ENCODE measurements at regions not wholly inside any gene's neighbourhood (a gene's known extent, or its start where the extent isn't known, plus 50 kb on each side); places are given as distances from the start of the nearest gene placed in this dataset.
"Not testable (repeated sequence)": the region's sequence is repeated elsewhere in the genome, so short reads cannot be mapped to it uniquely, and the experiment has no call there.

DNA sequence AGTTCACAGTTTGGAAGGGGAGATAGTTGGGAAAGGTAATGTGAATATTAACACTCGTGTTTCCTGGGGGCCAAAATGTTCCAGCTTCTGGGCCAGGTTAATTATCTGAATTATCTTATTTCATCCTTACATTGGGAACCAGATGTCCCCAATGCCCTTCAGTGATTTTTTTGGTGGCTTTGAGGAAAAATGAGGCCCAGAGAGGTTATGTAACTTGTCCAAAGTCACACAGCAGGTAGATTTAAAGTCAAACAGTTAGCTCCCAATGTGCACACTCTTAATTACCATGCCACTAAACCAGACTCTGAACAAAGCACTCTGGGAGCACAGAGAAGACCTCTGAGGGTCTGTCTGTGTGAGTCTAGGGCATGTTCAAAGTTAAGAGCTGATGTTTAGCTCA, 259.9 kb upstream of the PLGLB2 start:
- not testable (repeated sequence) for DNase-seq (ENCODE audit: low read depth)

GRCh38 chr2:87488991-87489390, 258.9 kb upstream of the PLGLB2 start:
- DNase-seq (ENCODE audit: low read depth) = not testable (repeated sequence)

- not testable (repeated sequence) for DNase-seq (ENCODE audit: low read depth)
Observed at GRCh38 chr2:87494846-87495245, 253.0 kb upstream of the PLGLB2 start.

DNA sequence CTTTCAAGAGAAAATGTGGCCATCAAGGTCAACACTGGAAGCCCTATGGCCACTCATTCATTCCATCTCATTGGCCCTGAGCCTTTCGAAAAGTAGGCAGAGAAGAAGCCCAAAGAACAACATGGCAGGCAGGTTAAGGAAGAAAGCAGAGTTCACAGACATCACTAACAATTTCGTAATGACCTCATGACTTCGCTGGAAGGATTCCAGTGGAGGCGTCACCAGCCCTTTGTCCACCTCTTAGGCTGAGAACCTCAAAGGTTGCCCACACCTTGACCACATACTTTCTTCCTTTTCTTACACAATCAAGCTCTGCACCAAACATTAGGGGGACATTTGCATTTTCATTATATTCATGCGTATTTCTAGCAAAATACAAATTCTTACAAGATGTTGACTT, 252.4 kb upstream of the PLGLB2 start:
- not testable (repeated sequence) for DNase-seq (ENCODE audit: low read depth)

DNA sequence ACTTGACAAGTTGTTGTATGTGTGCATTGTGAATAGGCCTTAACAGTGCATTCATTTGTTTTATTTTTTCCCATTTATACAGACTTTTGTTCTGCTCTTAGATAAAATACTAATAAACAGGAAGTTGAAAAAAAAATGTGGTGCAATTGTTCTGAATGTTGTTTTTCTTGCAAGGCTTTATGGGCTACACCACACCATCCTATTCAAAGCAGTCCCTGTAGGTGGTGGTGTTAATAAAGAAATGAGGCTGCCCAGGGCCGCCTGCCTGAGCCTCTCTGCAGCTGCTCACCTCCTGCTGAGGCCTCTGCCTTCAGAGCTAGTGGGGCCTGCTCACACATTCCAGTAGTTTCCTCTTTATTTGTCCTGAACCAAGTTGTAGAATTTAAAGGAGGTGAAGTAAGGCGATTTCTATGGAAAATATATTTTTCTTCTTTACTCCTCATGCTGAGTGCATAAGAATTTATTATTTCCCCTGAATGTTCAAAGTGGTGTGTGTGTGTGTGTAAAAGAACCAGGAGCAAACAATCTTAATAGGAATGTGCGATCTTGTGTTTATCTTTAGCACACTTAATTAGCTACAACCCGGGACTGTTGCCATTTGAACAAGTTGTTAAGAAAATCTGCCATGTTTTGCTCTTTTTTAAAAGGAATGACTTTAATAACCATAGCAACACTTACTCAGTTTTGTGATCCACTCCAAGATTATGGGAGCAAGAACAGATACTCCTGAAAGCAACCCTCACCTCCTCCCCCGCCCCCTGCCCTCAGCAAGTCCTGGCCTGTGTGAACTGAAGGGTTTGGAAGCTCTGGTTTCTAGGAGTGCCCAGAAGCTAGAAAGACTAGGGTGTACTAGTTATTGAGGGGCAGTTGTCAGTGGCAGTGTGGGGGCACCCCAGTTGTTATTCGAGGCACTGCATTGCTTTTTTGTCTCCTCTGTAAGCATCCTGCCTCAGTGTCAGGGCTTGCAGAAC, 251.6 kb upstream of the PLGLB2 start:
- peak; percentile 88 for DNase-seq (ENCODE audit: low read depth)

GRCh38 chr2:87497135-87497534, 250.8 kb upstream of the PLGLB2 start:
- not testable (repeated sequence) for DNase-seq (ENCODE audit: low read depth)

- DNase-seq (ENCODE audit: low read depth) = not testable (repeated sequence)
Observed at GRCh38 chr2:87497700-87498099, 250.2 kb upstream of the PLGLB2 start.

DNA sequence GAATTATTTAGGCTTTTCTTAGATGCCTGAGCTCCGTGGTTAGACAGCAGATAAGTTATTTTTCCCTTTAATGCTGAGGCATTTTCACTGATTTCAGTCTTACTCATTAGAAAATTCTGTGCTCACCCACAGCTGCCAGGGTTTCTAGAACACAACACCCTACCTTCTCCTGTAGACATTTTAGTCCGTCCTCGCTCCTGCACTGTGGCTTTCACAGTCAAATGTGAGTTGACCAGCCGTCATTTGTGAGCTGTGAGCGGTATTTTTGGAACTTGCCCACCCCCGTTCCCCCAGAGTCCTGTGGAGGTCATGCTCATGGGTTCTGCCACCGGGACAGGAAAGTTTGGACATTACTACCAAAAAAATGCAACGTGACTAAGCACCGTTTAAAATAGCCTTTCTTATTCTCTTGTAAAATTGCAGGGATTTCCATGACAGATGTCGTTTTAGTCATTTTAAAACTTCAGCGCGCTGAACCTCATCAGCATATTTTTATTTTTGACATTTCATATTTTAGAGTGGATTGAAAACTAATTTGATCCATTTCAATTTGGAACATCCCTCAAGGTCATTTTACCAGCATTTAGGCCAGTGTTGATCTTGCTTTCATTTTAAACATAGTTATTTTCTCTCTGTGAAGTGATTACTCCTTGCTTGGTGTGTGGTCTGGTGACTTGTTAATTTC, 249.6 kb upstream of the PLGLB2 start:
- not testable (repeated sequence) for DNase-seq (ENCODE audit: low read depth)

- DNase-seq (ENCODE audit: low read depth) = not testable (repeated sequence)
Observed at GRCh38 chr2:87498854-87499238, 249.0 kb upstream of the PLGLB2 start.

GRCh38 chr2:87499860-87500259, 248.0 kb upstream of the PLGLB2 start:
- DNase-seq (ENCODE audit: low read depth) = peak; percentile 13

DNA sequence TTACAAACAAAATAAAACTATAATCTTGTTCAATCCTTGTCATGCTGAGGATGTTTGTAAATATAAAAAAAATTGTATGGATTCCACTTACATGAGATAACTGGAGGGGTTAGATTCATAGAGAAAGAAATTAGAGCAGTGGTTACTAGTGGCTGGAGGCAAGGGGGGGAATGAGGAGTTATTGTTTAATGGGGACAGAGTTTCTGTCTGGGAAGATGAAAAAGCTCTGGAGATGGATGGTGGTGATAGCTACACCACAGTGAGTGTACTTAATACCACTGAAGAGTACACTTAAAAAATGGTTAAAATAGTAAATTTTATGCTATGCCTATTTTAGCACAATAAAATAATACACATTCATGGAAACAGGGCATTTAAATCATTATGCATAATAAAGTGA, 247.5 kb upstream of the PLGLB2 start:
- peak; percentile 24 for DNase-seq (ENCODE audit: low read depth)

DNA sequence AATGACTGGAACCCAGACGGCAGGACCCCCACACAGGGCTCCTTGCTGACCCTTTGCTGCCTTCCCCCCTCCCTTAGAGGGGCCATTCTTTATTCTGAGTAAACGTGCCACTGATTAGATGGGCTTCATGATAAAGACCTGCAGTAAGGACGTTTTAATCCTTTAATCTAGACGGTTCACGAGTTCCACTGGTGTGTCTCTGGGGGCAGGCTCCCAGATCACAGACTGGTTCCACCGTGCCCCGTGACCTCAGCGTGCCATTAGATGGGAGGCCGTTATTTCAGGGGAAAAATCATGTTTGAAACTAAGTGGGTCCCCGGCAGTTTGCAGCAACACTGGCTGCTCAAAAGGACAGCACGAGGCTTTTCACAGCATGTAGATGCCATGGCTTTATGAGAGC, 246.9 kb upstream of the PLGLB2 start:
- not testable (repeated sequence) for DNase-seq (ENCODE audit: low read depth)

DNA sequence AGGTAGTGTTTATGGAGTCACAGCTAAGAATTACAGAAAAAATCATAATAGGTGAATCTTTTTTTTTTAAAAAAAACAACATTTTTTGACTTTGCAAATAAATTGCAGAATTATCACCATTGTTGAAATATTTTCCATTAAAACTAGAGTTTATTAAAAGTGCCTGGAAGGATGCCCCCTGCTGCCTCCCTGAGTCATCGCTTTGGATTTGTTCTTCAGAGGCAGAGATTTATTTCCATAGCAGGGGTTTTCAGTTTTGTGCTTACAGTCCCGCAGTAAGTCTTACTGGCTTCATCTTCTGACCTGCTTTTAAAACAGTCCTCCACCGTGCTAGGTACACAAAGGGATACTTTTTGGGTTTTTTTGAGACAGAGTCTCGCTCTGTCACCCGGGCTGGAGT, 244.9 kb upstream of the PLGLB2 start:
- DNase-seq (ENCODE audit: low read depth) = not testable (repeated sequence)

- not testable (repeated sequence) for DNase-seq (ENCODE audit: low read depth)
Observed at GRCh38 chr2:87505239-87505638, 242.6 kb upstream of the PLGLB2 start.

DNA sequence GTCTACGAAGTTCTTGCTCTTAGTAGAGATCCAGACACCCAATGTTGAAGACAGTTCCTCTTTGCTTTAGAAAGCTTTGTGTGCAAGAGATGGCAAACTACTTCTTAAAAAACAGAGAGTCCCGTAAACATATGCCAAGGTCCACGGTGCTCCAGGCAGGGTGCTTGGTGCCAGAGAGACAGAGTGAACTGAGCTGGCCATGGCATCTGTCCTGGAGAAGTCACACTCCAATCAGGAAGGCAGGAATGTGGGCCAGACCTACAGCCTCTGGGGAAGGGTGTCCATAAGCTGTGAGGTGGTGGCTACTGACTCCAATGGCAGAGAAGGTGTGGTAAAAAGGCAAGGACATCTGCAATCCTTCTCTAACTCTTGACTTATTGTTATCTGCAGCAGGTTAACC, 242.0 kb upstream of the PLGLB2 start:
- not testable (repeated sequence) for DNase-seq (ENCODE audit: low read depth)

DNA sequence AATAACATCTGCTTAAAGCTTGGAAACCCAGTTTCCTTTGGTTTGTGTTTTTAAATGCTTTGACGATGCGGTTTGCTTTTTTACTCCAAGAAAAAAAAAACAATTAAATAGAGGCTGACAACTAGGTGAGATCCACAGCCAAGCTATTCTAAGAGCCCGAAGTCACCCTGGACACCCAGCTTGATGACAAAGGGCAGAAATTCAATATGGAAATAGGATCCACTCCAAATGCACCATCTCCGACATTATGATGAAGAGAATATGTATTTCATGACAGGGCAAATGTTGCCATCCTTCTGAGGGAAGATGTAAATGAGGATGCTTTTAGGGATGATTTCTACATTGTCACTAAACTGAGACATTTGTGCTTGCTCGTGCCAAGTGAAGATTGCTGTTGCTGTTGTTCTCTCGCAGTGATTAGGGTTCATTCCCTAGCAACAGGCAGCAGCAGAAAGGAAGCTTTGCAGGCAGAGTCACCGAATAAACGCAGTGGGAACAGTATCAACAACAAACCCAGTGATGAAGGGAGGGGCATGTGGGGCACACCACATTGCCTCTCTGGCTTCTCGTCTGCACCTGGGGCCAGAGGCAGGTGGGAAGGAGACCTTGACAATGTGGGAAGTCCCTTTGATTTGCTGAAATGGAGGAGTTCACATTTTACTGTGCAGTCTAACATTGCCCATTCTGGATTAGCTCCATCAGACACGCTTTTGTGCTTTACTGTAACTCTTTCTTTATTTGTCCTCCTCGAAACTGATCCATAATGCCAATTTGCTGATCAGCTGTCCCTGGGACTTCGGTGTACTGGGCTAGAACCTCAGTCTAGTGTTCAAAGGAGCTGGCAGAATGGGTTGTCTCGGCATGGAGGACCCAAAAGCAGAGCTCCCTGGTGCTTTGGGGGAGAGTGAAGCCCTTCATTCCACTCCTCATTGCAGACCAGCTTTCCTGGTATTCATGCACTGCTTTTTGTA, 240.2 kb upstream of the PLGLB2 start:
- not testable (repeated sequence) for DNase-seq (ENCODE audit: low read depth)

DNA sequence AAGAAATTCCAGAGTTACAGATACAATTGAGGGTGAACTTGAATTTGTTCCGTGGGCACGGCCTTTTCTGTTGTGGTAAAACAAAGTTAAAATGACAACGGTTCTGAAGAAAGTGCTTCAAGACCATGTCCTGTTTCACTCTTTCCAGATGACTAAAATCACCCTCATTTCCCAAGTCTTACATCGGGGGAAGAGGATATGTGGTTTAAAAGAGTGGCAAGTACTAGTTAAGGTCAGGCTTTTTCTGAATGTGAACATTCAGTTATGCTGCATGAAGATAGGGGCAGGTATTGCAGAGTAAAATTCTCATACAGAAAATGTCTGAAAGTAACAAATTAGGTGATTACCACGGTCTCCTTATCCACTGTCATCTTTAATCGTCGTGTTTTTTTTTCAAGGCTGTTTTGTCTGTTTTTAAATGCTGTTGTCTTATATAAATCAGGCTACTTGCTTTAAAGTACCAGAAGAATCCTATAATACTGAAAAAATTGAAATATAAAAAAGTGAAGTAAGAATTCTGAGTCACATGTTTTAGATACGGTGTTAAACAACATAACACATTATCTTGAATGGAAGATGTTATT, 236.6 kb upstream of the PLGLB2 start:
- not testable (repeated sequence) for DNase-seq (ENCODE audit: low read depth)

GRCh38 chr2:87512864-87513530, 234.9 kb upstream of the PLGLB2 start:
- not testable (repeated sequence) for DNase-seq (ENCODE audit: low read depth)

GRCh38 chr2:87514034-87514433, 233.9 kb upstream of the PLGLB2 start:
- DNase-seq (ENCODE audit: low read depth) = not testable (repeated sequence)

DNA sequence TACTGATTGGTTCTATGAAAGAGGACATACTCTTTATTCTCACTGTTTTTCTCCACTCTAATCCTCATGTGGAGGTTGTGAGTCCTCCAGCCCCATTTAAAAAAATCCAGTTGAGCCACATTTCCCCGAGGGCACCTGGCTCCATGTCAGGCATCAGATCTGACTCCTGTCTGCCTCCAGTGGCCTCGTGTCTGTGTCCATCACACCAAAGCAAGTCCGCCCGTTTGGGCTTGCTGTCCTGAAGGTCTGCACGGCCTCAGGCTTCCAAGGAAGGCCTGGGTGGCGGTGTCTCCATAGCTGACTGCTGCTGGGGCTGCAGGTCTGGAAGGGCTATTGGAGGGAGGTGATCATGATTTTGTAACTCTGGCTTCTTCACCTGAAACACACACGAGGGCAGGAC, 233.4 kb upstream of the PLGLB2 start:
- DNase-seq (ENCODE audit: low read depth) = not testable (repeated sequence)

DNA sequence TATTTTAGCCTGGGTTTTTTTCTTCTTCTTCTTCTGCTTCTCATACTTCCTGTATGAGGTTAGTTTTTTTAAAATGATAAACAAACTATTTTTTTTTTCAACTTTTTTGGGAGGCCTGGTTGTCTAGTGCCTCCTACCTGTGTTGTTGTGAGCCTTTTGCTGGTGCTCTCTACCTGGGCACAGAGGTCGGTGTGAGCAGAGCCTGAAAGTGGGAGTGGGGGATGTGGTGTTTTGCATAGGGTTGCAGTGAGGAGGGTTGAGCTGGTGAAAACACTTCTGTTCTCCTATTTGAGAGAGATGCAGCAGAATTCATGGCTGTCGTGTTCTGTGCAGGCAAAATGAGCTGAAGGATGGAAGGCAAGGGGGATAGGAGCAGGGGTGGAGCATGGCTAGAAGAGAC, 232.7 kb upstream of the PLGLB2 start:
- not testable (repeated sequence) for DNase-seq (ENCODE audit: low read depth)

Measured in amniotic epithelial cell (primary cell).